ENCODE measurements at regions not wholly inside any gene's neighbourhood (a gene's known extent, or its start where the extent isn't known, plus 50 kb on each side); places are given as distances from the start of the nearest gene placed in this dataset.
A peak's percentile ranks its signal among the peaks of the same experiment; 100 is the strongest.

GRCh38 chr3:41111011-41111410, 88.3 kb upstream of the CTNNB1 start:
- Histone ChIP-seq H3K4me3 (ENCODE audit: low read length in 2 of 2) (no peak overlapping the region), H3K9me3 (ENCODE audit: control insufficient read depth in 1 of 2, low read length in 2 of 2) (no peaks in the 10 kb centered on the region), H3K27me3 (ENCODE audit: insufficient read depth, low read length) (no peaks in the 10 kb centered on the region), H3K36me3 (ENCODE audit: insufficient read depth, low read length) (no peaks in the 10 kb centered on the region), H3K27ac (ENCODE audit: low read depth, low read length) (no peak overlapping the region), H3K4me1 (ENCODE audit: insufficient read depth, low read length) (no peaks in the 10 kb centered on the region)
- ChIA-PET CTCF (ENCODE audit: partially characterized antibody) (interaction anchor here (1.3 kb wide), 1 partner anchor 9 kb away, joined by 4 read pairs; no protein-coding TSS in a partner anchor), POLR2A (ENCODE audit: partially characterized antibody) (no interaction called here)
- H3K9me3 Mint-ChIP-seq = peaks cover 0 to 3% (median 0%) of the 10 kb centered on the region in 8 donors
- no peaks in the 10 kb centered on the region for H3K36me3 Mint-ChIP-seq
- no peak overlapping the region for H3K27ac Mint-ChIP-seq
- no peak overlapping the region for H3K4me3 Mint-ChIP-seq
- peaks cover 0 to 2% of the 10 kb centered on the region in 2 donors for H3K27me3 Mint-ChIP-seq
- DNase-seq = no peak
- intact Hi-C loops (cut with micrococcal nuclease) = loop anchor here (10.0 kb wide), 1 partner anchor 796 kb away; no protein-coding TSS in a partner anchor
- peaks cover 0 to 5% (median 0%) of the 10 kb centered on the region in 4 donors for H3K4me1 Mint-ChIP-seq

DNA sequence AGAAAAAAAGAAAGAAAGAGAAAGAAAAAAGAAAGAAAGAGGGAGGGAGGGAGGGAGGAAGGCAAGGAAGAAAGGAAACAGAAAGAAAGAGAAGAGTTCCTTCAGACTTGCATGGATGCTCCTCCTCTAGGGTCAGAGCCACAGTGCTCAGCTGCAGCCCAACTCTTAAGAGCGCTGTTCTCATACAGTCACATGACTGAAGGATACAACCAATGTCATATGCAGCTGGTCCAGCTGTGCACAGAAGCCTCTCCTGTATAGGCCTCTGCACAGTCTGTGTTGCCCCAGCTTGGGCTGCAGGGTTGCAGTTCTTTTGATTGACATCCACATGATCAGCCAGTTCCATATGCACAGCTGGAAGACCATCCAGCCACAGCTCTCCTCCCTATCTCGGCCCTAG, 86.8 kb upstream of the CTNNB1 start:
- peaks cover 12% of the 10 kb centered on the region for H3K4me1 ChIP-seq (ENCODE audit: insufficient read depth, low read length)
- ChIA-PET POLR2A (ENCODE audit: partially characterized antibody) (interaction anchor here (0.7 kb wide), 1 partner anchor 87 kb away, joined by 3 read pairs; the partner anchor contains the start of gene CTNNB1), CTCF (ENCODE audit: partially characterized antibody) (no interaction called here)
- DNase-seq = no peak
- H3K4me3 ChIP-seq (ENCODE audit: low read length in 2 of 2) = no peak overlapping the region
- H3K27me3 ChIP-seq (ENCODE audit: insufficient read depth, low read length) = no peaks in the 10 kb centered on the region
- Mint-ChIP-seq H3K9me3 (peaks cover 0 to 3% (median 0%) of the 10 kb centered on the region in 8 donors), H3K4me1 (peaks cover 5 to 19% (median 10%) of the 10 kb centered on the region in 4 donors), H3K4me3 (no peak overlapping the region), H3K27ac (peak overlapping the region in 1 of 7 donors; percentile 27), H3K27me3 (peaks cover 0 to 2% of the 10 kb centered on the region in 2 donors), H3K36me3 (no peaks in the 10 kb centered on the region)
- no peaks in the 10 kb centered on the region for H3K36me3 ChIP-seq (ENCODE audit: insufficient read depth, low read length)
- intact Hi-C loops (cut with micrococcal nuclease) = loop anchor here (10.0 kb wide), 1 partner anchor 798 kb away; no protein-coding TSS in a partner anchor
- H3K27ac ChIP-seq (ENCODE audit: low read depth, low read length) = no peak overlapping the region
- H3K9me3 ChIP-seq (ENCODE audit: control insufficient read depth in 1 of 2, low read length in 2 of 2) = no peaks in the 10 kb centered on the region

- no peaks in the 10 kb centered on the region for H3K9me3 ChIP-seq (ENCODE audit: control insufficient read depth in 1 of 2, low read length in 2 of 2)
- ChIA-PET CTCF (ENCODE audit: partially characterized antibody) (no interaction called here), POLR2A (ENCODE audit: partially characterized antibody) (interaction anchor here (0.7 kb wide), 1 partner anchor 84 kb away, joined by 3 read pairs; the partner anchor contains the start of gene CTNNB1)
- no peaks in the 10 kb centered on the region for H3K36me3 ChIP-seq (ENCODE audit: insufficient read depth, low read length)
- H3K9me3 Mint-ChIP-seq = peaks cover 0 to 3% (median 0%) of the 10 kb centered on the region in 8 donors
- no peaks in the 10 kb centered on the region for H3K27me3 ChIP-seq (ENCODE audit: insufficient read depth, low read length)
- no peak for DNase-seq
- H3K36me3 Mint-ChIP-seq = no peaks in the 10 kb centered on the region
- H3K27ac ChIP-seq (ENCODE audit: low read depth, low read length) = no peak overlapping the region
- H3K4me3 ChIP-seq (ENCODE audit: low read length in 2 of 2) = no peak overlapping the region
- H3K27ac Mint-ChIP-seq = no peak overlapping the region
- H3K4me1 ChIP-seq (ENCODE audit: insufficient read depth, low read length) = peaks cover 29% of the 10 kb centered on the region
- H3K4me1 Mint-ChIP-seq = peaks cover 20 to 35% (median 26%) of the 10 kb centered on the region in 4 donors
- no peak overlapping the region for H3K4me3 Mint-ChIP-seq
- intact Hi-C loops (cut with micrococcal nuclease) = loop anchor here (10.0 kb wide), 1 partner anchor 800 kb away; no protein-coding TSS in a partner anchor
- H3K27me3 Mint-ChIP-seq = peaks cover 0 to 2% of the 10 kb centered on the region in 2 donors
These were observed 84.2 kb upstream of the CTNNB1 start for GRCh38 chr3:41115069-41115468.

DNA sequence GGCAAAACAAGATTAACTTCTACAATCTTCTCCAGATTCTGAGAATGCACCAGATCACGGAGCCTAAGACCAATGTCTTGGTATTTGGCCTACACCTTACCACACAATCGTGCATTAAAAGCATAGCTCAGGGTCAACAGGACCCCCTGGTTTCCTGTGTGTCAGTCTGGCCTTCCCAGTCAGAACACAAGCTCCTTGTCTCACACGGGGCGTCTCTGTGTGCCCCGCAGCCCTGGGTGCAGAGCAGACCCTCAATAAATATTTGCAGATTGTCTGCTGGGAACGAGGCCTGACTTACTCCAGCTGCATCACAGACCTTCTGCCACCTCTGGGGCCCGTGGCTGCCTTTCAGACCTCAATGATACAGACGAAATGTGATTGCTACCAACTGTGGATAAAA, 82.5 kb upstream of the CTNNB1 start:
- H3K4me3 ChIP-seq (ENCODE audit: low read length in 2 of 2) = no peak overlapping the region
- DNase-seq = no peak
- H3K27me3 ChIP-seq (ENCODE audit: insufficient read depth, low read length) = no peaks in the 10 kb centered on the region
- peak overlapping the region; percentile 84 to 97 (median 95) for H3K27ac Mint-ChIP-seq
- peaks cover 0 to 3% (median 0%) of the 10 kb centered on the region in 8 donors for H3K9me3 Mint-ChIP-seq
- no peaks in the 10 kb centered on the region for H3K36me3 Mint-ChIP-seq
- H3K27me3 Mint-ChIP-seq = no peaks in the 10 kb centered on the region
- peak overlapping the region in 4 of 8 donors; percentile 79 to 85 (median 82) for H3K4me3 Mint-ChIP-seq
- no peaks in the 10 kb centered on the region for H3K36me3 ChIP-seq (ENCODE audit: insufficient read depth, low read length)
- intact Hi-C loops (cut with micrococcal nuclease) = loop anchor here (1.0 to 10.0 kb wide), 2 partner anchors 82 to 802 kb away; partner anchors contain the start of gene CTNNB1
- peaks cover 29% of the 10 kb centered on the region for H3K4me1 ChIP-seq (ENCODE audit: insufficient read depth, low read length)
- H3K9me3 ChIP-seq (ENCODE audit: control insufficient read depth in 1 of 2, low read length in 2 of 2) = no peaks in the 10 kb centered on the region
- ChIA-PET CTCF (ENCODE audit: partially characterized antibody) (interaction anchor here (1.2 kb wide), 1 partner anchor 12 kb away, joined by 3 read pairs; no protein-coding TSS in a partner anchor), POLR2A (ENCODE audit: partially characterized antibody) (interaction anchor here (1.2 to 4.3 kb wide), 3 partner anchors 11 to 663 kb away, joined by 3 to 77 read pairs (median 4); partner anchors contain the start of gene CTNNB1)
- H3K27ac ChIP-seq (ENCODE audit: low read depth, low read length) = no peak overlapping the region
- H3K4me1 Mint-ChIP-seq = peaks cover 20 to 35% (median 26%) of the 10 kb centered on the region in 4 donors

GRCh38 chr3:41117398-41117870, 81.9 kb upstream of the CTNNB1 start:
- Histone ChIP-seq H3K9me3 (ENCODE audit: control insufficient read depth in 1 of 2, low read length in 2 of 2) (no peaks in the 10 kb centered on the region), H3K4me1 (ENCODE audit: insufficient read depth, low read length) (peaks cover 29% of the 10 kb centered on the region), H3K36me3 (ENCODE audit: insufficient read depth, low read length) (no peaks in the 10 kb centered on the region), H3K27me3 (ENCODE audit: insufficient read depth, low read length) (no peaks in the 10 kb centered on the region), H3K27ac (ENCODE audit: low read depth, low read length) (peak overlapping the region; percentile 59), H3K4me3 (ENCODE audit: low read length in 2 of 2) (peak overlapping the region; percentile 10 to 31)
- intact Hi-C loops (cut with micrococcal nuclease) = loop anchor here (1.0 to 10.0 kb wide), 2 partner anchors 82 to 803 kb away; partner anchors contain the start of gene CTNNB1
- H3K27ac Mint-ChIP-seq = peak overlapping the region; percentile 84 to 97 (median 95)
- peak; percentile 82 to 89 (median 88) for DNase-seq
- no peaks in the 10 kb centered on the region for H3K27me3 Mint-ChIP-seq
- H3K4me3 Mint-ChIP-seq = peak overlapping the region; percentile 64 to 85 (median 77)
- H3K36me3 Mint-ChIP-seq = no peaks in the 10 kb centered on the region
- CTCF ChIA-PET (ENCODE audit: partially characterized antibody) = no interaction called here
- H3K4me1 Mint-ChIP-seq = peaks cover 20 to 35% (median 26%) of the 10 kb centered on the region in 4 donors
- peaks cover 0 to 3% (median 0%) of the 10 kb centered on the region in 8 donors for H3K9me3 Mint-ChIP-seq
- POLR2A ChIA-PET (ENCODE audit: partially characterized antibody) = interaction anchor here (1.3 to 4.3 kb wide), 2 partner anchors 10 to 82 kb away, joined by 4 to 77 read pairs; partner anchors contain the start of gene CTNNB1

DNA sequence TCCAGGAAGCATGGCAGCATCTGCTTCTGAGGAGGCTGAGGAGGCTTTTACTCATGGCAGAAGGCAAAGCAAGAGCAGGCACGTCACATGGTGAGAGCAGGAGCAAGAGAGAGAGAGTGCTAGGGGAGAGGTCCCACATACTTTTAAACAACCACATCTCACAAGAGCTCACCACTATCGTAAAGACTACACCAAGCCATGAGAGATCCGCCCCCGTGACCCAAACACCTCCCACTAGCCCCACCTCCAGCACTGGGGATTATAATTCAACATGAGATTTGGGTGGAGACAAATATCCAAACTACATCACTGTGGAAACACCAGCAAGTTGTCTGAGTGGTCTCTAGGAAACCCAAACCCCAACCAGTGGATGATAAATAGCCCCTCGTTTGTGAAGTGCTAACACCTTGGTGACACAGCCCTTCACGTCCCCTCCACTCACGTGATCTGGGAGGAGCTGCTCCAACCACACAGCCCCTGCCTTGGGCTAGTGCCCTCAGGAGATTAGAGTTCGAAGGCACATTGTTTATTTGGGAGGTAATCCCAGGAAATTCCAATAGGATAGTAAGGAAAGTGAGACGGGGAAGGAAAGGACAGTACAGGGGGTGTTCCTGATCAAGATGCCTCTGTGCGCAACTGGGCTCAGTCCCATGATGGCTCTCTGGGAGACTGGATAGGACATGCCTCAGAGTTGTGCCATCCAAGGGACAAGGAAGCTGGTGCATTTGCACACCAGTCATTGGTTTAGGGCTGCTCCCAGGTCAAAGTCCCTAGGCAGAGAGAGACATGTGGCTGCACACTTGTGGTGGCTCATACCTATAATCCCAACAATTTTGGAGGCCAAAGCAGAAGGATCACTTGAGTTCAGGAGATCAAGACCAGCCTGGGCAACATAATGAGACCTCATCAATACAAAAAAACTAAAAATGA, 80.6 kb upstream of the CTNNB1 start:
- peak overlapping the region in 3 of 8 donors; percentile 16 to 79 (median 65) for H3K4me3 Mint-ChIP-seq
- CTCF ChIA-PET (ENCODE audit: partially characterized antibody) = interaction anchor here (1.9 kb wide), 1 partner anchor 8 kb away, joined by 4 read pairs; no protein-coding TSS in a partner anchor
- intact Hi-C loops (cut with micrococcal nuclease) = loop anchor here (10.0 kb wide), 1 partner anchor 804 kb away; no protein-coding TSS in a partner anchor

More for the DNA sequence above, 80.6 kb upstream of the CTNNB1 start:
- Histone ChIP-seq H3K27me3 (ENCODE audit: insufficient read depth, low read length) (no peaks in the 10 kb centered on the region), H3K4me3 (ENCODE audit: low read length in 2 of 2) (no peak overlapping the region), H3K4me1 (ENCODE audit: insufficient read depth, low read length) (peaks cover 29% of the 10 kb centered on the region), H3K27ac (ENCODE audit: low read depth, low read length) (no peak overlapping the region), H3K9me3 (ENCODE audit: control insufficient read depth in 1 of 2, low read length in 2 of 2) (no peaks in the 10 kb centered on the region), H3K36me3 (ENCODE audit: insufficient read depth, low read length) (no peaks in the 10 kb centered on the region)
- Mint-ChIP-seq H3K27ac (peak overlapping the region in 6 of 7 donors; percentile 84 to 97 (median 95)), H3K36me3 (no peaks in the 10 kb centered on the region), H3K4me1 (peaks cover 20 to 35% (median 26%) of the 10 kb centered on the region in 4 donors), H3K9me3 (no peaks in the 10 kb centered on the region), H3K27me3 (no peaks in the 10 kb centered on the region)
- no peak for DNase-seq
- POLR2A ChIA-PET (ENCODE audit: partially characterized antibody) = interaction anchor here (4.3 kb wide), 1 partner anchor 81 kb away, joined by 77 read pairs; the partner anchor contains the start of gene CTNNB1
